B cell (primary cell): ENCODE measurements at regions not wholly inside any gene's neighbourhood (a gene's known extent, or its start where the extent isn't known, plus 50 kb on each side); places are given as distances from the start of the nearest gene placed in this dataset.

Experiments used
- CTCF ChIP-seq: fragments of 200-600 bp; IDR thresholded peaks from one replicate; pipeline ENCODE4 v1.8.0; 2022; ENCODE audit warnings: antibody characterized with exemption, mild to moderate bottlenecking
- EZH2 ChIP-seq: IDR thresholded peaks from 2 replicates; pipeline ENCODE4 v1.6.1; 2012; ENCODE audit warnings: borderline replicate concordance, low read depth, mild to moderate bottlenecking, moderate library complexity, low read length; ENCODE audit not compliant: insufficient read depth, poor library complexity, severe bottlenecking

GRCh38 chr1:194570476-194570875, 1384.1 kb upstream of the B3GALT2 start:
- TF ChIP-seq CTCF (no peak), EZH2 (no peak)
